BLaER1 (cell line): ENCODE measurements at regions not wholly inside any gene's neighbourhood (a gene's known extent, or its start where the extent isn't known, plus 50 kb on each side); places are given as distances from the start of the nearest gene placed in this dataset.

Experiments
- H3K27ac ChIP-seq: shearing (Covaris generic); formaldehyde crosslinking; 2 replicates; pipeline ENCODE4 v1.8.1; 2022
- H3K27me3 ChIP-seq: shearing (Covaris generic); formaldehyde crosslinking; 2 replicates; pipeline ENCODE4 v1.8.1; 2022
- H3K36me3 ChIP-seq: shearing (Covaris generic); formaldehyde crosslinking; 2 replicates; pipeline ENCODE4 v1.8.1; 2022
- H3K4me1 ChIP-seq: shearing (Covaris generic); formaldehyde crosslinking; 2 replicates; pipeline ENCODE4 v1.8.1; 2022
- H3K4me2 ChIP-seq: shearing (Covaris generic); formaldehyde crosslinking; 2 replicates; pipeline ENCODE4 v1.8.1; 2022
- H3K4me3 ChIP-seq: shearing (Covaris generic); formaldehyde crosslinking; 2 replicates; pipeline ENCODE4 v1.8.1; 2022
- H3K9ac ChIP-seq: shearing (Covaris generic); formaldehyde crosslinking; 2 replicates; pipeline ENCODE4 v1.8.1; 2022
- H3K9me3 ChIP-seq: shearing (Covaris generic); formaldehyde crosslinking; 2 replicates; pipeline ENCODE4 v1.8.1; 2022
- H4K20me1 ChIP-seq: shearing (Covaris generic); formaldehyde crosslinking; 2 replicates; pipeline ENCODE4 v1.8.1; 2022
- Cebpa-rat ChIP-seq: shearing (Covaris generic); IDR thresholded peaks from 2 replicates; pipeline ENCODE4 v1.8.1; 2022

GRCh38 chr5:118653183-118653582, 335.2 kb downstream of the DTWD2 start:
- no peak for TF ChIP-seq Cebpa-rat
- Histone ChIP-seq H3K4me3 (no peak overlapping the region), H3K27ac (no peak overlapping the region), H3K4me2 (no peak overlapping the region), H3K9ac (no peak overlapping the region), H3K9me3 (peaks cover 19% of the 10 kb centered on the region), H3K36me3 (no peaks in the 10 kb centered on the region), H3K4me1 (no peaks in the 10 kb centered on the region), H4K20me1 (no peaks in the 10 kb centered on the region), H3K27me3 (no peaks in the 10 kb centered on the region)

DNA sequence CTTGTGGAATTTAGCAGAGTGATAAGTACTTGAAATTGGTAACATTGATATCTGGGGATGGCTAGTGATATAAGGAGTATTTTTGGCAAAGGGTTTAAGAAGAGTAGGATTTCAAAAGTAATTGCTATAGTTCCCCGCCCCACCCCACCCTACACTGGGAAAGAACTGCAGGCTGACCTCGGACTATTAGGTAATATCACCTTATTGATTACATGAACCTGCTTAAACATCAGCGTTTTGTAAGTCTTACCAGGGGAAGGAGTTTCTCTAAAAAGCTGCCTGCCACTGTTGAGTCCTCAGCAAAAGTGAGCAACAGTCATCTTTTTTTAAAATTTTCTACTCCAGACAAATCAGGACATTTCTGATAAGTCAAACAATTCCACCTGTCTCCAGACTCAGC, 337.3 kb downstream of the DTWD2 start:
- H3K4me1 ChIP-seq: no peaks in the 10 kb centered on the region
- no peaks in the 10 kb centered on the region for H3K27me3 ChIP-seq
- no peaks in the 10 kb centered on the region for H3K9me3 ChIP-seq
- no peak for TF ChIP-seq Cebpa-rat
- no peak overlapping the region for H3K4me2 ChIP-seq
- H3K9ac ChIP-seq: no peak overlapping the region
- H3K27ac ChIP-seq: no peak overlapping the region
- H4K20me1 ChIP-seq: no peaks in the 10 kb centered on the region
- no peak overlapping the region for H3K4me3 ChIP-seq
- H3K36me3 ChIP-seq: no peaks in the 10 kb centered on the region

- H3K27me3 ChIP-seq: no peaks in the 10 kb centered on the region
- H3K4me3 ChIP-seq: no peak overlapping the region
- no peak overlapping the region for H3K9ac ChIP-seq
- H3K36me3 ChIP-seq: no peaks in the 10 kb centered on the region
- no peaks in the 10 kb centered on the region for H3K9me3 ChIP-seq
- H3K4me1 ChIP-seq: no peaks in the 10 kb centered on the region
- no peak overlapping the region for H3K27ac ChIP-seq
- no peaks in the 10 kb centered on the region for H4K20me1 ChIP-seq
- no peak for TF ChIP-seq Cebpa-rat
- no peak overlapping the region for H3K4me2 ChIP-seq
Observed at GRCh38 chr5:118647587-118647986, 340.8 kb downstream of the DTWD2 start.

- no peak overlapping the region for H3K27ac ChIP-seq
- no peaks in the 10 kb centered on the region for H3K36me3 ChIP-seq
- no peaks in the 10 kb centered on the region for H3K27me3 ChIP-seq
- TF ChIP-seq Cebpa-rat: no peak
- no peaks in the 10 kb centered on the region for H3K9me3 ChIP-seq
- no peak overlapping the region for H3K4me3 ChIP-seq
- no peak overlapping the region for H3K9ac ChIP-seq
- no peaks in the 10 kb centered on the region for H3K4me1 ChIP-seq
- no peaks in the 10 kb centered on the region for H4K20me1 ChIP-seq
- H3K4me2 ChIP-seq: no peak overlapping the region
Observed at GRCh38 chr5:118646917-118647316, 341.4 kb downstream of the DTWD2 start.

- no peak for TF ChIP-seq Cebpa-rat
- H3K4me3 ChIP-seq: no peak overlapping the region
- H4K20me1 ChIP-seq: no peaks in the 10 kb centered on the region
- H3K4me2 ChIP-seq: no peak overlapping the region
- no peaks in the 10 kb centered on the region for H3K36me3 ChIP-seq
- H3K4me1 ChIP-seq: no peaks in the 10 kb centered on the region
- no peak overlapping the region for H3K27ac ChIP-seq
- H3K9me3 ChIP-seq: peaks cover 20% of the 10 kb centered on the region
- no peak overlapping the region for H3K9ac ChIP-seq
- H3K27me3 ChIP-seq: no peaks in the 10 kb centered on the region
Observed at GRCh38 chr5:118637947-118638670, 350.2 kb downstream of the DTWD2 start.

GRCh38 chr5:118628660-118629354, 359.5 kb downstream of the DTWD2 start:
- no peaks in the 10 kb centered on the region for H4K20me1 ChIP-seq
- H3K9ac ChIP-seq: no peak overlapping the region
- H3K4me1 ChIP-seq: no peaks in the 10 kb centered on the region
- H3K36me3 ChIP-seq: no peaks in the 10 kb centered on the region
- H3K27me3 ChIP-seq: no peaks in the 10 kb centered on the region
- no peak overlapping the region for H3K27ac ChIP-seq
- H3K9me3 ChIP-seq: no peaks in the 10 kb centered on the region
- TF ChIP-seq Cebpa-rat: no peak
- no peak overlapping the region for H3K4me3 ChIP-seq
- no peak overlapping the region for H3K4me2 ChIP-seq

- H3K27me3 ChIP-seq: no peaks in the 10 kb centered on the region
- H3K9ac ChIP-seq: no peak overlapping the region
- no peak overlapping the region for H3K4me2 ChIP-seq
- no peak overlapping the region for H3K4me3 ChIP-seq
- no peaks in the 10 kb centered on the region for H3K9me3 ChIP-seq
- TF ChIP-seq Cebpa-rat: no peak
- H3K4me1 ChIP-seq: no peaks in the 10 kb centered on the region
- no peaks in the 10 kb centered on the region for H3K36me3 ChIP-seq
- H4K20me1 ChIP-seq: no peaks in the 10 kb centered on the region
- no peak overlapping the region for H3K27ac ChIP-seq
Observed at GRCh38 chr5:118620233-118620632, 368.1 kb downstream of the DTWD2 start.

GRCh38 chr5:118619823-118620222, 368.5 kb downstream of the DTWD2 start:
- H3K27ac ChIP-seq: no peak overlapping the region
- H3K9me3 ChIP-seq: no peaks in the 10 kb centered on the region
- H3K4me1 ChIP-seq: no peaks in the 10 kb centered on the region
- no peaks in the 10 kb centered on the region for H3K27me3 ChIP-seq
- no peak overlapping the region for H3K9ac ChIP-seq
- no peaks in the 10 kb centered on the region for H3K36me3 ChIP-seq
- TF ChIP-seq Cebpa-rat: no peak
- H4K20me1 ChIP-seq: no peaks in the 10 kb centered on the region
- no peak overlapping the region for H3K4me3 ChIP-seq
- no peak overlapping the region for H3K4me2 ChIP-seq

DNA sequence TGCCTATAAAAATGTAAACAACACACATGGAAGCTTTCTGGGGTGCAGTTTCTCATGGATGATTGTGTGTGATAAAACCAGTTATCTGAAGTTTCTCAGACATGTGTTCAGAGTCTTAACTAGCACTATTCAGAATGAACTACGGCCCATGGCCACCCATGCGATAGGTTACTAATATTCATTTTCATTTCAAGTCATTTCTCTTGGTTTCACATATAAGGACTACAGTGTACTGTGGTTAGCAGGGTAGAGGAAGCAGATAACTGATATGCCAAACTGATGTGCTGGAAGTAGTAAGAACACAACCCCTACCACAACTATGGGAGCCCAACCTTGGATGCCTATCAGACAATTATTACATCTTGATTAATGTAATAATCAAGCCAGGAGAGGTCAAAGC, 372.1 kb downstream of the DTWD2 start:
- H3K27ac ChIP-seq: no peak overlapping the region
- H3K9ac ChIP-seq: no peak overlapping the region
- H3K36me3 ChIP-seq: no peaks in the 10 kb centered on the region
- H3K9me3 ChIP-seq: no peaks in the 10 kb centered on the region
- H3K4me3 ChIP-seq: no peak overlapping the region
- H4K20me1 ChIP-seq: no peaks in the 10 kb centered on the region
- no peak overlapping the region for H3K4me2 ChIP-seq
- no peak for TF ChIP-seq Cebpa-rat
- no peaks in the 10 kb centered on the region for H3K4me1 ChIP-seq
- no peaks in the 10 kb centered on the region for H3K27me3 ChIP-seq

DNA sequence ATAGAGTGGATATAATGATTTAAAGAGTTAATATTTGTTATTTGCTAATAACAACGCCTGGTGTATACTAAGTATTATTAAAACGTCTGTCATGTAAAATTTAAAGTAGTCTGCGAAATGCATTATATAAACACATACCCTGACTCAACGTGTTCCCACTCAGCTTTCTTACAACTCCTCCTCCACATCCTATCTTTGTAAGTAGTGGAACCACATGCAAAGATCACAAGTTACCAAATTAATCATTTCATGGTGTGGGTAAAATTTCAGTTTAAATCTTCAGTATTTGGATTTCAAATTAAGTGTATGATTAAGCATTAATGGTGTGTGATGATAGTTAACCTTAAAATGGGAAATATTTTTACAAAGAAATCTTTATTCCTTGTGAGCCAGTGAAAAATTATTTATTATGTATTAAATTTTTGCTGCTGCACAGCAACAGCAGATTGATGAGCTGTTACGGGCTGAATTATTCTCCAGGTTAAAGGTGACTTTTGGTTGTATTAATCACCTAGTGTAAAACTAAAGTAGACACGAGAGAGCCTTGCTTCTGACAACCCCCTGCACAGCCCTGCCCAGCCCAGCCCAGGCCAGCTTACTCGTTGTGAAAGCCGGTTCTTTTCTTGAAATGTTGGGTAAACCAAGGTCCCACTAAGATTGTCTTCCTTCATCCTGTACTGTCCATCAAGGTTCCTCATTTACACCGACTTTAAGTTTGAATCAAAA, 373.5 kb downstream of the DTWD2 start:
- H4K20me1 ChIP-seq: no peaks in the 10 kb centered on the region
- H3K27me3 ChIP-seq: no peaks in the 10 kb centered on the region
- H3K4me3 ChIP-seq: no peak overlapping the region
- no peak overlapping the region for H3K9ac ChIP-seq
- no peak overlapping the region for H3K4me2 ChIP-seq
- TF ChIP-seq Cebpa-rat: no peak
- no peaks in the 10 kb centered on the region for H3K9me3 ChIP-seq
- no peak overlapping the region for H3K27ac ChIP-seq
- H3K4me1 ChIP-seq: no peaks in the 10 kb centered on the region
- H3K36me3 ChIP-seq: no peaks in the 10 kb centered on the region
